ENCODE measurements at regions not wholly inside any gene's neighbourhood (a gene's known extent, or its start where the extent isn't known, plus 50 kb on each side); places are given as distances from the start of the nearest gene placed in this dataset.

DNA sequence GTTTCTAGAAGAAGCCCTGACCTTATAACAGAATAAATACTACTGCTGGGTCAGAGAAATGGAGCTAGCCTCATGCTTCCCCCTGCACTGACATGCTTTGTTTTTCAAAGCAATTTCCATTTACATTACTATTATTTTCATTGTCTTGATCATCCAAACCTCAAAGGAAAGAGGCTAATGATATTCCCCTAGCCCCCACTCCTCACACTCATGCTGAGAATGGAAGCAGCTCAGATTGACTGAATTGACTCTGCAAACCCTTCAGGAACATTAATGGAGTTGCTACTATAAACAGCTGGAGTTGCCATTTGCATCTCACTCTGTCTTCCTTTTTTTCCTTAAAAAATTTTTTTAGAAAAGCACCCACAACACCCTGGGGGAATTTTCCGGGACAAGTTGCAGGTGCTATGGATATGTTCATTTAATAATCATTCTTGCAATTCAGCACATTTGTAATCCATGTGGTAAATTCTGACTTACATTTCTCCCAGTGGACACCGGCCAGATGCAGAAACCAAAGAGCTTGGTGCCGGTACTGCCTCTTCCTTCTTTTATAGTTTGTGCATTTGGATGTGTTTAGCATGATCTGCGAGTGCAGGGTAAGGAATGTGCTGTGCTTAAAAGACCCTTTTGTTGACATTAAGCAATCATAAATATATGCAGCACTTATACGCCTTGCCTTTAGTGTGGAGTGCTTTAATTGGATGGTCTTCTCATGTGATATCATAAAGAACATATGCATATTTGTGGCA lies 103.3 kb upstream of the OSR1 start:
- WGBS, 3 donors: 48 to 70% (median 63%) methylated on average over 5 of the region's 5 CpGs

DNA sequence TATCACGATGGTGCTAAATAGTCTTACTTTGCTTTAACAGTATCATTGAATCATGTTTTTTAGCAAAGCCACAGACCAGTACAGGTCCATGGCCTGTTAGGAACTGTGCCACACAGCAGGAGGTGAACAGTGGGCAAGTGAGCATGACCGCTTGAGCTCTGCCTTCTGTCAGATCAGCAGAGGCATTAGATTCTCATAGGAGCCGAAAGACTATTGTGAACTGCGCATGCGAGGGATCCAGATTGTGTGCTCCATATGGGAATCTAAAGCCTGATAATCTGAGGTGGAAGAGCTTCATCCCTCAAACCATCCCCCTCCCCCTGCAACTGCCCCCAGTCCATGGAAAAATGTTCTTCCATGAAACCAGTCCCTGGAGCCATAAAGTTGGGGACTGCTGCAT lies 102.3 kb upstream of the OSR1 start:
- no peak for FAIRE-seq
- 91 to 97% (median 97%) methylated on average over 5 of the region's 5 CpGs for WGBS, 3 donors
- Histone ChIP-seq H3K4me3 (ENCODE audit: low read depth in 1 of 3, low read length in 3 of 3) (no peak overlapping the region), H3K27ac (ENCODE audit: low read depth in 1 of 3, low read length in 2 of 3) (no peak overlapping the region), H3K27me3 (ENCODE audit: control insufficient read depth in 3 of 3, insufficient read depth in 3 of 3, low read length in 3 of 3) (no peaks in the 10 kb centered on the region), H3K9me3 (ENCODE audit: control insufficient read depth in 2 of 2, insufficient read depth in 1 of 2, low read depth in 1 of 2, low read length in 1 of 2) (peaks cover 0 to 3% of the 10 kb centered on the region in 2 donors), H3K4me1 (ENCODE audit: control insufficient read depth in 3 of 3, insufficient read depth in 2 of 3, low read depth in 1 of 3, low read length in 2 of 3) (no peaks in the 10 kb centered on the region), H3K36me3 (ENCODE audit: control insufficient read depth in 3 of 3, insufficient read depth in 2 of 3, low read depth in 1 of 3, low read length in 3 of 3) (no peaks in the 10 kb centered on the region)
- DNase-seq: no peak

More for the DNA sequence above, 103.3 kb upstream of the OSR1 start:
- Histone ChIP-seq H3K27me3 (ENCODE audit: control insufficient read depth in 3 of 3, insufficient read depth in 3 of 3, low read length in 3 of 3) (no peaks in the 10 kb centered on the region), H3K36me3 (ENCODE audit: control insufficient read depth in 3 of 3, insufficient read depth in 2 of 3, low read depth in 1 of 3, low read length in 3 of 3) (no peaks in the 10 kb centered on the region), H3K4me3 (ENCODE audit: low read depth in 1 of 3, low read length in 3 of 3) (no peak overlapping the region), H3K4me1 (ENCODE audit: control insufficient read depth in 3 of 3, insufficient read depth in 2 of 3, low read depth in 1 of 3, low read length in 2 of 3) (no peaks in the 10 kb centered on the region), H3K9me3 (ENCODE audit: control insufficient read depth in 2 of 2, insufficient read depth in 1 of 2, low read depth in 1 of 2, low read length in 1 of 2) (peaks cover 0 to 3% of the 10 kb centered on the region in 2 donors), H3K27ac (ENCODE audit: low read depth in 1 of 3, low read length in 2 of 3) (peak overlapping the region in 1 of 3 donors; percentile 22)
- FAIRE-seq (no peak), DNase-seq (no peak)

DNA sequence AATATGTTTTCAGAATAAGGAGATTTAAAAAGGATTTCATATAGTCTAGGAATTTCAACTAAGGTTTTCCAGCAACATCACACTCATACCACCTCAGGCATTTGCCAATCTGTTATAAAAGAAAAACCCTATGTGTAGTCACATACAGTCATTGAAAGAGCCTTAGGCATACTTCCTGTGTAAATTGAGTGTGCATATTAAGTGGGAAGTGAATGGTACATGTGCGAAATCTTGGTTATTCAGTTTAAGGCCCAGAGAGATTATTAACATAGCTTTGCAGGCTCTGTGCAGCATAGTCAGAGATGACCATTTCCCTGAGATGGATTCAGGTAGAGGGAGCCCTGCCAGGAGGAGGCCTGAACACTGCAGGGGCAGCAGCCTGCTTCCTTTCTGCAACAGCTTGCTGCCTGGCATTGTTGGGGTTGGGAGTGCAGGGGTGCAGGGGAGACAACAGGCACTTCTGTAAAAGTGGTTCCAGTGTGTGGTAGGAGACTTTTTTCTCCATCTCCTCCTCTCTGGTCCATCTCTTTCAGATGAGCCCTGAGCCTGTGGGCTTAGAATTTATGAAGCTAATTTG lies 100.1 kb upstream of the OSR1 start:
- Histone ChIP-seq H3K4me1 (ENCODE audit: control insufficient read depth in 3 of 3, insufficient read depth in 2 of 3, low read depth in 1 of 3, low read length in 2 of 3) (no peaks in the 10 kb centered on the region), H3K27ac (ENCODE audit: low read depth in 1 of 3, low read length in 2 of 3) (no peak overlapping the region), H3K9me3 (ENCODE audit: control insufficient read depth in 2 of 2, insufficient read depth in 1 of 2, low read depth in 1 of 2, low read length in 1 of 2) (peaks cover 0 to 4% of the 10 kb centered on the region in 2 donors), H3K27me3 (ENCODE audit: control insufficient read depth in 3 of 3, insufficient read depth in 3 of 3, low read length in 3 of 3) (peaks cover 0 to 3% (median 0%) of the 10 kb centered on the region in 3 donors), H3K36me3 (ENCODE audit: control insufficient read depth in 3 of 3, insufficient read depth in 2 of 3, low read depth in 1 of 3, low read length in 3 of 3) (no peaks in the 10 kb centered on the region), H3K4me3 (ENCODE audit: low read depth in 1 of 3, low read length in 3 of 3) (no peak overlapping the region)
- no peak for FAIRE-seq
- WGBS, 3 donors: 85 to 96% (median 93%) methylated on average over 1 of the region's 1 CpG
- no peak for DNase-seq

DNA sequence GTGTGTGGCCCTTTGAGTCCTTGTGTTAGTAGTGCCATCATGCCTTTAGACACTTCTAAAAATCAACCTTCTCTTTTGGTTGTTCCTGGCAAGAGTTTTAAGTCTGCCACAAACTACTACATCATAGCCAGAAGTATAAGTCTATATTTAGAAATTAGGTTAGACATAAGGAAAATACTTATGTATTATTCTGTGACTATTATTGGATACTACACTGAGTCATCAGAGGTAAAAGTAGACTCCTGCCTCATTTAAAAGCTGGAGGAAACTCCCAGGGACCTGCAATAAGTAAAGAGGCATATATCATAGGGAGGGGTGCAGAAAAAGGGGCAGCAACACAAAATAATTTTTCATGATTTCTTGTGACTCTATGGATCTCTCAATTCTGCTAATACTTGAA lies 99.4 kb upstream of the OSR1 start:
- H3K4me3 ChIP-seq (ENCODE audit: low read depth in 1 of 3, low read length in 3 of 3): no peak overlapping the region
- no peaks in the 10 kb centered on the region for H3K4me1 ChIP-seq (ENCODE audit: control insufficient read depth in 3 of 3, insufficient read depth in 2 of 3, low read depth in 1 of 3, low read length in 2 of 3)
- FAIRE-seq (no peak), DNase-seq (no peak)
- peaks cover 0 to 4% of the 10 kb centered on the region in 2 donors for H3K9me3 ChIP-seq (ENCODE audit: control insufficient read depth in 2 of 2, insufficient read depth in 1 of 2, low read depth in 1 of 2, low read length in 1 of 2)
- H3K27me3 ChIP-seq (ENCODE audit: control insufficient read depth in 3 of 3, insufficient read depth in 3 of 3, low read length in 3 of 3): peaks cover 0 to 3% (median 0%) of the 10 kb centered on the region in 3 donors
- H3K27ac ChIP-seq (ENCODE audit: low read depth in 1 of 3, low read length in 2 of 3): no peak overlapping the region
- no peaks in the 10 kb centered on the region for H3K36me3 ChIP-seq (ENCODE audit: control insufficient read depth in 3 of 3, insufficient read depth in 2 of 3, low read depth in 1 of 3, low read length in 3 of 3)

DNA sequence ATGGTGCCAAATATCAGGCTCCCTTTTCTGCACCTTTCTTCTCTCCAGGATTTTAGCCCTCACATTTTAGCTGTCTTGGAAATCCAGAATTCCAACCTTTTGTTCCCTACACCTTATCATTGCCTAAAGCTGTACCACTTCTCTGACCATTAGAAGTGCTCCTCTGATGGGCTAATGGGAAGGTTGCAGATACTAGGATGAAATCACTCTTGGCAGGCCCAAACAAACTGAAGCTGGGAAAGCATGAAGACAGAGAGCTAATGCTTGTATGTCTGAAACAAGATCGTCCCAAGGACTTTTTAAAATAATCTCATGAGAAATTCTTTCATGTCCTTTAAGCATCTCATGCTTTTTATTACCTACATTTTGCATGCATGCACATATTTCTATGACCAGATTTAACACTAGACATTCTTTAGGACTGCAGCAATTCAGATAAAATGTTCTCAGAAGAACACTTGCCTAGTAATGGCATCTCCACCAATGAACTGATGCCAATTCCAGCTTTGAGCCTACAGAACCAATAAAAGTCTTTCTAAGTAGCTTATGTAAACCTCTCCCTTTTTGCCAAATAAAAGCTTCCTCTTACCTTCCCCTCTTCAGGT lies 98.4 kb upstream of the OSR1 start:
- Histone ChIP-seq H3K36me3 (ENCODE audit: control insufficient read depth in 3 of 3, insufficient read depth in 2 of 3, low read depth in 1 of 3, low read length in 3 of 3) (no peaks in the 10 kb centered on the region), H3K4me1 (ENCODE audit: control insufficient read depth in 3 of 3, insufficient read depth in 2 of 3, low read depth in 1 of 3, low read length in 2 of 3) (no peaks in the 10 kb centered on the region), H3K9me3 (ENCODE audit: control insufficient read depth in 2 of 2, insufficient read depth in 1 of 2, low read depth in 1 of 2, low read length in 1 of 2) (peaks cover 0 to 4% of the 10 kb centered on the region in 2 donors), H3K27me3 (ENCODE audit: control insufficient read depth in 3 of 3, insufficient read depth in 3 of 3, low read length in 3 of 3) (peaks cover 0 to 3% (median 0%) of the 10 kb centered on the region in 3 donors), H3K27ac (ENCODE audit: low read depth in 1 of 3, low read length in 2 of 3) (no peak overlapping the region), H3K4me3 (ENCODE audit: low read depth in 1 of 3, low read length in 3 of 3) (no peak overlapping the region)
- no peak for FAIRE-seq
- 58 to 69% (median 67%) methylated on average over 1 of the region's 1 CpG for WGBS, 3 donors
- DNase-seq: no peak

DNA sequence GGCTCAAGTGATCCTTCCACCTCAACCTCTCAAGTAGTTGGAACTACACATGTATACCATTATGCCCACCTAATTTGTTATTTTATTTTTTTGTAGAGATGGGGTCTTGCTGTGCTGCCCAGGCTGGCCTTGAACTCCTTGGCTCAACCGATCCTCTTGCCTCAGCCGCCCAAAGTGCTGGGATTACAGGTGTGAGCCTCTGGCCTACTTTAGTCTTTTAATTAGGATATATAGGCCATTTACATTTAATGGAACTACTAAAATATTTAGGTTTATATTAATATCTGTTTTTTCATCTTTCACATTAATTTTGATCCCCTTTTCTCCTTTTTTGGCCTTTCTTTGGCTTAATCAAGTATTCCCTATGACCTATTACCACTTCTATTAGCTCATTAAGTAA lies 95.7 kb upstream of the OSR1 start:
- WGBS, 3 donors: 88 to 99% (median 95%) methylated on average over 2 of the region's 2 CpGs
- FAIRE-seq (no peak), DNase-seq (no peak)
- peaks cover 0 to 4% of the 10 kb centered on the region in 2 donors for H3K9me3 ChIP-seq (ENCODE audit: control insufficient read depth in 2 of 2, insufficient read depth in 1 of 2, low read depth in 1 of 2, low read length in 1 of 2)
- H3K27ac ChIP-seq (ENCODE audit: low read depth in 1 of 3, low read length in 2 of 3): no peak overlapping the region
- peaks cover 0 to 3% (median 0%) of the 10 kb centered on the region in 3 donors for H3K27me3 ChIP-seq (ENCODE audit: control insufficient read depth in 3 of 3, insufficient read depth in 3 of 3, low read length in 3 of 3)
- H3K4me3 ChIP-seq (ENCODE audit: low read depth in 1 of 3, low read length in 3 of 3): no peak overlapping the region
- no peaks in the 10 kb centered on the region for H3K36me3 ChIP-seq (ENCODE audit: control insufficient read depth in 3 of 3, insufficient read depth in 2 of 3, low read depth in 1 of 3, low read length in 3 of 3)
- H3K4me1 ChIP-seq (ENCODE audit: control insufficient read depth in 3 of 3, insufficient read depth in 2 of 3, low read depth in 1 of 3, low read length in 2 of 3): no peaks in the 10 kb centered on the region

DNA sequence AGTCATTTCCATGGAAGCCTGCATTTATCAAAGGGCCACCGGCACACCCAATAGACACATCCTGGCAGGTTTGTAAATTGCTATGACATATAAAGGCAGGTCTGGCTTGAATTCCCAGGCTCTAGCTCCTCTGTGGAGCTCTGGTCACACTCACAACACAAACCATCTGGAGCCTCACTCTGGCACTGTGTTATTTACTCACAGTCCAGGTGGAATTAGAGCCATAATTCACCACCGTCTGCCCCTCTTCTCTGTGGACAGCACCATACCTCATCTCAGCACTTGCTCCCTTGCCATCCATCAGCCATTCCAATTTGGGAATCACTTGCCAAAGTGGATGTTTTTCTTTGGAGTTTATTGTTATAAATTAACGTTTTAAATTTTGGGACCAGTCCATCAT lies 84.3 kb upstream of the OSR1 start:
- Histone ChIP-seq H3K27me3 (ENCODE audit: control insufficient read depth in 3 of 3, insufficient read depth in 3 of 3, low read length in 3 of 3) (no peaks in the 10 kb centered on the region), H3K4me3 (ENCODE audit: low read depth in 1 of 3, low read length in 3 of 3) (no peak overlapping the region), H3K27ac (ENCODE audit: low read depth in 1 of 3, low read length in 2 of 3) (no peak overlapping the region), H3K4me1 (ENCODE audit: control insufficient read depth in 3 of 3, insufficient read depth in 2 of 3, low read depth in 1 of 3, low read length in 2 of 3) (no peaks in the 10 kb centered on the region), H3K36me3 (ENCODE audit: control insufficient read depth in 3 of 3, insufficient read depth in 2 of 3, low read depth in 1 of 3, low read length in 3 of 3) (no peaks in the 10 kb centered on the region), H3K9me3 (ENCODE audit: control insufficient read depth in 2 of 2, insufficient read depth in 1 of 2, low read depth in 1 of 2, low read length in 1 of 2) (no peaks in the 10 kb centered on the region)
- WGBS, 3 donors: 58 to 71% (median 62%) methylated on average over 3 of the region's 3 CpGs
- FAIRE-seq (no peak), DNase-seq (no peak)

DNA sequence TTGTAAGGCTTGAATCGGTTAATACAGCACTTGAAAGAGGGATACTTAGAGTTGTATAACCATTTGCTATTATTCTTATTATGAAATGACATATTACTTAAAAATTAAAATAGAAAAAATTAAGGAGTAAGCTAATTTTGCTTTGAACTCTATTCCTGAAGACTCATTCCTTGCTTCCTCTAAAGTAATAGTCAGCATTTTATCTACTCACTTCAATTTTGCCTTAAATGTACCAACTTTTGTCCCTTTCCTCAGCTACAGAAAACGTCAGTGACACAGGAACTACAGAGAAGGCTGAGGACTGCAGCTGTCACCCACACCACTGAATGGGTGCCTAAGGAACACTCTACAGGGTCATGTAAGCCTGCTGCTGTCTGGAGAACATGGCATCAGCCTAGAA lies 80.7 kb upstream of the OSR1 start:
- no peaks in the 10 kb centered on the region for H3K36me3 ChIP-seq (ENCODE audit: control insufficient read depth in 3 of 3, insufficient read depth in 2 of 3, low read depth in 1 of 3, low read length in 3 of 3)
- no peaks in the 10 kb centered on the region for H3K4me1 ChIP-seq (ENCODE audit: control insufficient read depth in 3 of 3, insufficient read depth in 2 of 3, low read depth in 1 of 3, low read length in 2 of 3)
- H3K4me3 ChIP-seq (ENCODE audit: low read depth in 1 of 3, low read length in 3 of 3): no peak overlapping the region
- FAIRE-seq (no peak), DNase-seq (no peak)
- no peaks in the 10 kb centered on the region for H3K9me3 ChIP-seq (ENCODE audit: control insufficient read depth in 2 of 2, insufficient read depth in 1 of 2, low read depth in 1 of 2, low read length in 1 of 2)
- H3K27me3 ChIP-seq (ENCODE audit: control insufficient read depth in 3 of 3, insufficient read depth in 3 of 3, low read length in 3 of 3): no peaks in the 10 kb centered on the region
- no peak overlapping the region for H3K27ac ChIP-seq (ENCODE audit: low read depth in 1 of 3, low read length in 2 of 3)
- WGBS, 3 donors: 33 to 64% (median 41%) methylated on average over 2 of the region's 2 CpGs
